Thoracic aorta (tissue), 2 donors: ENCODE measurements at regions not wholly inside any gene's neighbourhood (a gene's known extent, or its start where the extent isn't known, plus 50 kb on each side); places are given as distances from the start of the nearest gene placed in this dataset.
A peak's percentile ranks its signal among the peaks of the same experiment; 100 is the strongest.
"Not testable (repeated sequence)": the region's sequence is repeated elsewhere in the genome, so short reads cannot be mapped to it uniquely, and the experiment has no call there.

Experiments
- ATAC-seq: fragments of 150-250 bp; one replicate; pipeline ENCODE4 v1.8.0; 2017; ENCODE audit warnings: low read depth; ENCODE audit not compliant: insufficient number of reproducible peaks, low FRiP score
- DNase-seq: peaks from one replicate; pipeline ENCODE4 v3.0.0-alpha.2; 2020; ENCODE audit warnings: low spot score
- H3K27ac ChIP-seq, 2 donors: fragments of 200-600 bp; sonication (generic); 1 replicate in 1 of 2; 2 replicates in 1 of 2; pipeline ENCODE4 v1.5.1; 2016; ENCODE audit warnings: mild to moderate bottlenecking in 2 of 2, moderate library complexity in 2 of 2
- H3K27me3 ChIP-seq: fragments of 200-600 bp; sonication (generic); replicated peaks from 2 replicates; pipeline ENCODE4 v1.6.0; 2016; ENCODE audit warnings: mild to moderate bottlenecking; ENCODE audit not compliant: insufficient read depth
- H3K36me3 ChIP-seq: fragments of 200-600 bp; sonication (generic); one replicate; pipeline ENCODE4 v1.5.1; 2016
- H3K4me1 ChIP-seq, 2 donors: fragments of 200-600 bp; sonication (generic); 1 replicate in 1 of 2; 2 replicates in 1 of 2; pipeline versions ENCODE4 v1.5.1 to v1.6.0; 2016; ENCODE audit warnings: low read depth in 2 of 2, mild to moderate bottlenecking in 1 of 2; ENCODE audit not compliant: control insufficient read depth in 1 of 2
- H3K4me3 ChIP-seq: fragments of 200-600 bp; sonication (generic); 2 replicates; pipeline ENCODE4 v1.5.1; 2016; ENCODE audit warnings: mild to moderate bottlenecking
- H3K9me3 ChIP-seq: fragments of 200-600 bp; sonication (generic); 2 replicates; pipeline ENCODE4 v1.5.1; 2016
- TF ChIP-seq, protein P1 (sequence below): fragments of 200-600 bp; sonication (generic); IDR thresholded peaks from one replicate; pipeline ENCODE4 v1.5.1; 2019; ENCODE audit warnings: antibody characterized with exemption

DNA sequence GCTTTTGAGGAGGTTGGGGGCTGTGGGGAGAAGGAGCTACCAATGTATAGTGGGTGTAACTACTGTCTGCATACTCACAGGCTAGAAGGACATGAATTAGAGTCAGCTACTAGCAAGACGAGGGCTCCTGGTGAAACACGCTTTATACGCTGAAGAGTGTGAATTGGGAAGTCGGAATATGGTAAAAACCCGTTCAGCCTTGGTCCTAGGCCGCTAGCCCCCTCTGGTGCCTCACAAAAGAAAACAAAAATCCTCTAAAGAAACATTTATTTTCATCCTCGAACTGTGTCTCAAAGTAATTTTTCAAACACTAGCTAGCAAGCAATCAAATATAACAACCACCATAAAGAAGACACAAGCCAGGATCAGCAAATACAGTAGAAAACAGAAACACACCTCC is 338.1 kb upstream of the SEMA3C start:
- TF ChIP-seq, protein P1, sequence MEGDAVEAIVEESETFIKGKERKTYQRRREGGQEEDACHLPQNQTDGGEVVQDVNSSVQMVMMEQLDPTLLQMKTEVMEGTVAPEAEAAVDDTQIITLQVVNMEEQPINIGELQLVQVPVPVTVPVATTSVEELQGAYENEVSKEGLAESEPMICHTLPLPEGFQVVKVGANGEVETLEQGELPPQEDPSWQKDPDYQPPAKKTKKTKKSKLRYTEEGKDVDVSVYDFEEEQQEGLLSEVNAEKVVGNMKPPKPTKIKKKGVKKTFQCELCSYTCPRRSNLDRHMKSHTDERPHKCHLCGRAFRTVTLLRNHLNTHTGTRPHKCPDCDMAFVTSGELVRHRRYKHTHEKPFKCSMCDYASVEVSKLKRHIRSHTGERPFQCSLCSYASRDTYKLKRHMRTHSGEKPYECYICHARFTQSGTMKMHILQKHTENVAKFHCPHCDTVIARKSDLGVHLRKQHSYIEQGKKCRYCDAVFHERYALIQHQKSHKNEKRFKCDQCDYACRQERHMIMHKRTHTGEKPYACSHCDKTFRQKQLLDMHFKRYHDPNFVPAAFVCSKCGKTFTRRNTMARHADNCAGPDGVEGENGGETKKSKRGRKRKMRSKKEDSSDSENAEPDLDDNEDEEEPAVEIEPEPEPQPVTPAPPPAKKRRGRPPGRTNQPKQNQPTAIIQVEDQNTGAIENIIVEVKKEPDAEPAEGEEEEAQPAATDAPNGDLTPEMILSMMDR: peak; percentile 18
- Histone ChIP-seq H3K4me3 (no peak overlapping the region), H3K36me3 (no peaks in the 10 kb centered on the region), H3K9me3 (peaks cover 3% of the 10 kb centered on the region), H3K27ac (no peak overlapping the region), H3K27me3 (no peaks in the 10 kb centered on the region), H3K4me1 (no peaks in the 10 kb centered on the region)
- DNase-seq: no peak
- no peak for ATAC-seq

DNA sequence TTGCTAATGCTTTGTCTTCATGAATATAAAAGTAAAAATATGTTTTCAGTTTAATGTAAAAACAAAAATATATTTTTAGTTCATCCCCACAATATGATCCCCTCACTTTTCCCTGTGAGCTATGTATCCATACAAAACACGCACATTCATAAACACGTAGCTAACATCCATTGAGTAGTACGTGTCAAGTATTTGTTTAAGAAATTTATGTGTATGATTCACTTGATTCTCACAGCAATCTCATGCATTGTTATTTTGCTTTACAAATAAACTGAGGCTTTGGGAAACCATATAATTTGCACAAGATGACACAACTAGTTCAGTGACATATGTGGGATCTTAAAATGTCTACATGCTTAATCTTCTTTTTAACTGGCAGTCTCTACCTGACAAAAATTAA is 329.6 kb upstream of the SEMA3C start:
- Histone ChIP-seq H3K9me3 (no peaks in the 10 kb centered on the region), H3K4me3 (no peak overlapping the region)
- TF ChIP-seq, protein P1: no peak

DNA sequence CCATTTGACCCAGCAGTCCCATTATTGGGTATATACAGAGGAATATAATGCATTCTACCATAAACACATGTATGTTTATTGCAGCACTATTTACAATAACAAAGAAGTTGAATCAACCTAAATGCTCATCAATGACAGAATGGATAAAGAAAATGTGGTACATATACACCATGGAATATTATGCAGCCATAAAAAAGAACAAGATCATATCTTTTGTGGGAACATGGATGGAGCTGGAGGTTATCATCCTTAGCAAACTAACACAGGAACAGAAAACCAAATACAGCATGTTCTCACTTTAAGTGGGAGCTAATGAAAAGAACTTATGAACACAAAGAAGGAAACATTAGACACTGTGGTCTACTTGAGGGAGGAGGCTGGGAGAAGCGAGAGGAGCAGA is 328.5 kb upstream of the SEMA3C start:
- ATAC-seq, H3K9me3 ChIP-seq, H3K4me3 ChIP-seq, H3K4me1 ChIP-seq, H3K27me3 ChIP-seq, H3K36me3 ChIP-seq, H3K27ac ChIP-seq, DNase-seq: not testable (repeated sequence)

More for the DNA sequence above, 329.6 kb upstream of the SEMA3C start:
- no peaks in the 10 kb centered on the region for H3K4me1 ChIP-seq
- no peaks in the 10 kb centered on the region for H3K36me3 ChIP-seq
- H3K27me3 ChIP-seq: no peaks in the 10 kb centered on the region
- no peak overlapping the region for H3K27ac ChIP-seq
- DNase-seq: no peak
- no peak for ATAC-seq

DNA sequence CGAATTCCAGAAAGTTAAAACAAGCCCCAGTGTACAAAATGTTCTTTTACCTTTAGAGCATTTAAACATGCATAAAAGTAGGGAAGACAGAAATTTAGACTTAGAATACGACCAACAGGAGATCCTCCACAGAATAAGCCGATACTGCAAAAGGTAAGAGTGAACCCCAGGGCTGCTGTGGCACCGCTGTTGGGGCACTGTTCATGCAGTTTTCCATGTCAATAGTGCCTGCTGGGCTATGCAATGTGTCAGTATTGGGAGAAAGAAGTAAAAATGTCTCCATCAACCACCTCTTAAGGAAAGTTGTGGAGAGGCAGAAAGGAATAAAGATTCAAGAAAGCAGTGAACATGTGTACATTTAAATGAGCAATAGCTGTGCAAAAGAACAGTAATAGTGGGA is 326.5 kb upstream of the SEMA3C start:
- ATAC-seq (no peak), DNase-seq (no peak)
- H3K4me3 ChIP-seq: no peak overlapping the region
- H3K9me3 ChIP-seq: no peaks in the 10 kb centered on the region
- no peaks in the 10 kb centered on the region for H3K27me3 ChIP-seq
- no peak overlapping the region for H3K27ac ChIP-seq
- H3K36me3 ChIP-seq: no peaks in the 10 kb centered on the region
- no peaks in the 10 kb centered on the region for H3K4me1 ChIP-seq
- TF ChIP-seq, protein P1: no peak

DNA sequence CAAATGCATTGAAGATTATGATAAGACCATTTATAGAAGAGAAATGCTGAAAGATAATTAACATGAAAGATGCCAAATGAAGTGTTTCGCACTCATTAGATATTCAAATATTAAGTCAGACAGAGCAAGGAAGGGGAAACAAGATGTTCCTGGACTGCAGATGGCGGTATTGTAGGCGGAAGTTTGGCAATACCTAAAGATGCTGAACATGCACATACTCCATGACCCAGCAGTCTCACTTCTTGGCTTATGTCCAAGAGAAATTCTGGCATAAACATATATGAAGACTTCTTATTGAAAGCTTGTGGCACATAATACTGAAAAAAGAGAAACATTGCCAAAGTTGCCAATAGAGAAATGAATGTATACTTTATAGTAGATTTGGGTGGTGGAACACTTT is 325.4 kb upstream of the SEMA3C start:
- H3K9me3 ChIP-seq: no peaks in the 10 kb centered on the region
- ATAC-seq (no peak), DNase-seq (no peak)
- no peak overlapping the region for H3K4me3 ChIP-seq
- H3K27me3 ChIP-seq: no peaks in the 10 kb centered on the region
- TF ChIP-seq, protein P1: no peak
- H3K27ac ChIP-seq: no peak overlapping the region
- no peaks in the 10 kb centered on the region for H3K36me3 ChIP-seq
- no peaks in the 10 kb centered on the region for H3K4me1 ChIP-seq

DNA sequence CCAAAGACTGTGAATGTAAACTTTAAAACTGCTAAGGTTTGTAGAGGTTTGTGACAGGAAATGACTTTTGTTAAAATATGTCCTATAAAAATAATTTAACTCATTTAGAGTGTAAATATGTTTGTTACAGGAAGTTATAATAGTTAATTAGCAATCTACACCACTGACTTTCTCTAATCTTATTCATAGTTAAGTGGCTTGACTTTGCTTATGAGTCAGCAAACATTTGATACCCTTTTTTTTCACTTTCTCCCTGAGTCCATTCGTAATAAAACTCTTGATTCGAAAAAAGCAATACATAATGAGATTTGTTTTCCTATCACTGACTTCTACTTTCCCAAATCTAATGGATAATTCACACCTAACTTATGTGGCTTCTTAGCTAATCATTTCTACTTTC is 317.7 kb upstream of the SEMA3C start:
- H3K4me1 ChIP-seq: no peaks in the 10 kb centered on the region
- H3K9me3 ChIP-seq: no peaks in the 10 kb centered on the region
- no peaks in the 10 kb centered on the region for H3K36me3 ChIP-seq
- ATAC-seq (no peak), DNase-seq (no peak)
- H3K27me3 ChIP-seq: no peaks in the 10 kb centered on the region
- no peak overlapping the region for H3K4me3 ChIP-seq
- H3K27ac ChIP-seq: no peak overlapping the region
- TF ChIP-seq, protein P1: no peak
